ENCODE measurements at regions not wholly inside any gene's neighbourhood (a gene's known extent, or its start where the extent isn't known, plus 50 kb on each side); places are given as distances from the start of the nearest gene placed in this dataset.

DNA sequence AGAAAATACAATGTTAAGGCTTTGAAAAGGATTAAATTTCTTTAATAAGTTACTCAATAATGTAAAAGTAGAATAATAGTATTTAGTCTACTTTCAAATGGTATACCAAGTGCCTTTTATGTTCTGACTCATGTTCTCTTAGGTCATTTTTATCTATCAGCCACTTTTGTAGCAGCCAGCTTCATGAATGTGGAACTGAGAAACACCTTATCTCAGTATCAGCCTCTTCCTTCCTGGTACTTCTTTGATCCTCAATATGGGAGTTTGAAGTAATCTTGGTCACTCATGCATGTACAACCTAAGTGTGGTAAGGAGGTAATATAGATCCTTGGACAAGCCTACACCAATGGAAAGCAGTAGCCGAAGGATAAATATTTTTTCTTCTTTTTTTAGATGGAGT is 180.4 kb upstream of the NRXN1 start:
- TF ChIP-seq POLR2AphosphoS5 (IDR thresholded peaks at IDR 0.05; ENCODE audit: low read depth, low read length), result no peak
- TF ChIP-seq, protein P1, sequence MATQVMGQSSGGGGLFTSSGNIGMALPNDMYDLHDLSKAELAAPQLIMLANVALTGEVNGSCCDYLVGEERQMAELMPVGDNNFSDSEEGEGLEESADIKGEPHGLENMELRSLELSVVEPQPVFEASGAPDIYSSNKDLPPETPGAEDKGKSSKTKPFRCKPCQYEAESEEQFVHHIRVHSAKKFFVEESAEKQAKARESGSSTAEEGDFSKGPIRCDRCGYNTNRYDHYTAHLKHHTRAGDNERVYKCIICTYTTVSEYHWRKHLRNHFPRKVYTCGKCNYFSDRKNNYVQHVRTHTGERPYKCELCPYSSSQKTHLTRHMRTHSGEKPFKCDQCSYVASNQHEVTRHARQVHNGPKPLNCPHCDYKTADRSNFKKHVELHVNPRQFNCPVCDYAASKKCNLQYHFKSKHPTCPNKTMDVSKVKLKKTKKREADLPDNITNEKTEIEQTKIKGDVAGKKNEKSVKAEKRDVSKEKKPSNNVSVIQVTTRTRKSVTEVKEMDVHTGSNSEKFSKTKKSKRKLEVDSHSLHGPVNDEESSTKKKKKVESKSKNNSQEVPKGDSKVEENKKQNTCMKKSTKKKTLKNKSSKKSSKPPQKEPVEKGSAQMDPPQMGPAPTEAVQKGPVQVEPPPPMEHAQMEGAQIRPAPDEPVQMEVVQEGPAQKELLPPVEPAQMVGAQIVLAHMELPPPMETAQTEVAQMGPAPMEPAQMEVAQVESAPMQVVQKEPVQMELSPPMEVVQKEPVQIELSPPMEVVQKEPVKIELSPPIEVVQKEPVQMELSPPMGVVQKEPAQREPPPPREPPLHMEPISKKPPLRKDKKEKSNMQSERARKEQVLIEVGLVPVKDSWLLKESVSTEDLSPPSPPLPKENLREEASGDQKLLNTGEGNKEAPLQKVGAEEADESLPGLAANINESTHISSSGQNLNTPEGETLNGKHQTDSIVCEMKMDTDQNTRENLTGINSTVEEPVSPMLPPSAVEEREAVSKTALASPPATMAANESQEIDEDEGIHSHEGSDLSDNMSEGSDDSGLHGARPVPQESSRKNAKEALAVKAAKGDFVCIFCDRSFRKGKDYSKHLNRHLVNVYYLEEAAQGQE (IDR thresholded peaks at IDR 0.05; ENCODE audit: insufficient read depth in 1 of 2, low read depth in 2 of 2, low read length in 2 of 2), result no peak
- TF ChIP-seq TAF1 (IDR thresholded peaks at IDR 0.05; ENCODE audit: borderline replicate concordance, insufficient read depth, low read length), result no peak
- TF ChIP-seq SIN3A (IDR thresholded peaks at IDR 0.05; ENCODE audit: borderline replicate concordance, insufficient read depth, low read length), result no peak
- no peak for TF ChIP-seq FOXP2 (optimal IDR thresholded peaks at IDR 0.05; ENCODE audit: borderline replicate concordance, extremely low read depth, extremely low read length, insufficient read depth)

- no peak for TF ChIP-seq FOXP2 (optimal IDR thresholded peaks at IDR 0.05; ENCODE audit: borderline replicate concordance, extremely low read depth, extremely low read length, insufficient read depth)
- TF ChIP-seq POLR2AphosphoS5 (IDR thresholded peaks at IDR 0.05; ENCODE audit: low read depth, low read length), result no peak
- TF ChIP-seq SIN3A (IDR thresholded peaks at IDR 0.05; ENCODE audit: borderline replicate concordance, insufficient read depth, low read length), result no peak
- TF ChIP-seq TAF1 (IDR thresholded peaks at IDR 0.05; ENCODE audit: borderline replicate concordance, insufficient read depth, low read length), result no peak
- TF ChIP-seq, protein P1 (IDR thresholded peaks at IDR 0.05; ENCODE audit: insufficient read depth in 1 of 2, low read depth in 2 of 2, low read length in 2 of 2), result no peak
Observed at GRCh38 chr2:51208521-51208920, 176.6 kb upstream of the NRXN1 start.

DNA sequence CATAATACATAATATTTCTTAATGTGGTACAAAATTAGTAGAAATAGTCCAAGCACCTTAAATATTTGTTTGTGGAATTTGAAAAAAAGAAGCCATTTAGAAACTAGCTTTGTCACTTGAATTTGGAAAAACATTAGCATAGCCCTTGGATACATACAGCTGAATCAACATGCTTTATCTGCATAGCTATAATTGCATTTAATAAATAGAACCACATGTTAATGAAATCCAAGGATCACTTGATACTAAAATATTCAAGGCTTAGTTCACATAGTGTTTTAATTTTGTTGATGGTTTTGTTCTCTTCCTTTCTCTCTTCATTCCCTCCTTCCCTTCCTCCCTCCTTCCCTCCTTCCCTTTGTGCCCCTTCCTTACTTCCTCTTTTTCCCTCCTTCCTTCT is 169.4 kb upstream of the NRXN1 start:
- no peak for TF ChIP-seq SIN3A (IDR thresholded peaks at IDR 0.05; ENCODE audit: borderline replicate concordance, insufficient read depth, low read length)
- TF ChIP-seq, protein P1 (IDR thresholded peaks at IDR 0.05; ENCODE audit: insufficient read depth in 1 of 2, low read depth in 2 of 2, low read length in 2 of 2), result no peak
- no peak for TF ChIP-seq FOXP2 (optimal IDR thresholded peaks at IDR 0.05; ENCODE audit: borderline replicate concordance, extremely low read depth, extremely low read length, insufficient read depth)
- no peak for TF ChIP-seq POLR2AphosphoS5 (IDR thresholded peaks at IDR 0.05; ENCODE audit: low read depth, low read length)
- no peak for TF ChIP-seq TAF1 (IDR thresholded peaks at IDR 0.05; ENCODE audit: borderline replicate concordance, insufficient read depth, low read length)

GRCh38 chr2:51194656-51195055 is 162.7 kb upstream of the NRXN1 start:
- TF ChIP-seq TAF1 (IDR thresholded peaks at IDR 0.05; ENCODE audit: borderline replicate concordance, insufficient read depth, low read length) (no peak), FOXP2 (optimal IDR thresholded peaks at IDR 0.05; ENCODE audit: borderline replicate concordance, extremely low read depth, extremely low read length, insufficient read depth) (no peak), POLR2AphosphoS5 (IDR thresholded peaks at IDR 0.05; ENCODE audit: low read depth, low read length) (no peak), SIN3A (IDR thresholded peaks at IDR 0.05; ENCODE audit: borderline replicate concordance, insufficient read depth, low read length) (no peak)
- TF ChIP-seq, protein P1 (IDR thresholded peaks at IDR 0.05; ENCODE audit: insufficient read depth in 1 of 2, low read depth in 2 of 2, low read length in 2 of 2), result no peak

DNA sequence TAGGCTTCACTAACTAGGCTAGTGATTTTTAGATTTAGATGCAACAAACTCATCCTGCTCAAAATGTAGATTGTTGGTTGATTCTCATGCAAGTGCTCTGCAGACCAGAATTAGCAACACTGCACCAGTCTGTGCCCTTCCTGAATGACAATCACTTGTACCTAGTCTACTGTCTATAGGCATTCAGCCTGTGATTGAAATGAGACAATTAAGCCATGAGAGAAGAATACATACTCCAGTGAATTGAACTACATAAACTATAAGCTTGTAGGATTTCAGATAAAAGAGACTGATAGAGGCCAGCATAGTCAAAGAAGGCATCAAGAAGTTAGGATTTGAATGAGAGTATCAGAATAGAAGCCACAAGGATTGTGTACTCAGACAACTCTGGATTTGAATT is 138.3 kb upstream of the NRXN1 start:
- TF ChIP-seq SIN3A (IDR thresholded peaks at IDR 0.05; ENCODE audit: borderline replicate concordance, insufficient read depth, low read length) (no peak), POLR2AphosphoS5 (IDR thresholded peaks at IDR 0.05; ENCODE audit: low read depth, low read length) (no peak), TAF1 (IDR thresholded peaks at IDR 0.05; ENCODE audit: borderline replicate concordance, insufficient read depth, low read length) (no peak), FOXP2 (optimal IDR thresholded peaks at IDR 0.05; ENCODE audit: borderline replicate concordance, extremely low read depth, extremely low read length, insufficient read depth) (no peak)
- TF ChIP-seq, protein P1 (IDR thresholded peaks at IDR 0.05; ENCODE audit: insufficient read depth in 1 of 2, low read depth in 2 of 2, low read length in 2 of 2), result no peak

Measured in PFSK-1 (cell line).